Activated CD8-positive, alpha-beta T cell treated with anti-CD3 and anti-CD28 coated beads for 36 hours (primary cell): ENCODE measurements at regions not wholly inside any gene's neighbourhood (a gene's known extent, or its start where the extent isn't known, plus 50 kb on each side); places are given as distances from the start of the nearest gene placed in this dataset.

Source experiments
- ATAC-seq: fragments of 200-7000 bp; cut with Tn5 transposase; one replicate; pipeline ENCODE4 v1.10.0; 2021; ENCODE audit warnings: mild to moderate bottlenecking, moderate library complexity
- CTCF ChIA-PET: fragments of 350-600 bp; sonication (Branson Sonifier 250); formaldehyde crosslinking; loops from one replicate; lab custom pipeline; 2021; ENCODE audit warnings: antibody characterized with exemption; lab: Charles Lee
- POLR2A ChIA-PET: fragments of 350-600 bp; sonication (Branson Sonifier 250); formaldehyde crosslinking; loops from one replicate; lab custom pipeline; 2021; ENCODE audit warnings: antibody characterized with exemption; lab: Charles Lee
- DNase-seq: peaks from one replicate; pipeline ENCODE4 v3.0.0-alpha.2; 2020
- H3K27ac Mint-ChIP-seq: one replicate; pipeline ENCODE4 v1.8.0; 2021; ENCODE audit warnings: mild to moderate bottlenecking, mixed read lengths
- H3K27me3 Mint-ChIP-seq: one replicate; pipeline ENCODE4 v1.8.0; 2021; ENCODE audit warnings: mixed read lengths
- H3K36me3 Mint-ChIP-seq: one replicate; pipeline ENCODE4 v1.8.0; 2021; ENCODE audit warnings: low read depth, mixed read lengths
- H3K4me1 Mint-ChIP-seq: one replicate; pipeline ENCODE4 v1.8.0; 2021; ENCODE audit warnings: low read depth, mixed read lengths
- H3K4me3 Mint-ChIP-seq: one replicate; pipeline ENCODE4 v1.8.0; 2021; ENCODE audit warnings: mild to moderate bottlenecking, moderate library complexity, mixed read lengths
- H3K9me3 Mint-ChIP-seq: one replicate; pipeline ENCODE4 v1.8.0; 2021; ENCODE audit warnings: mixed read lengths
- intact Hi-C: fragments of 100-400 bp; cut with micrococcal nuclease; formaldehyde crosslinking; loops from one replicate; pipeline ENCODE4 v1.10.0; 2022
- TF ChIP-seq, protein P1 (sequence below): fragments of 200-600 bp; IDR thresholded peaks from one replicate; pipeline ENCODE4 v1.8.0; 2022; ENCODE audit warnings: antibody characterized with exemption, mild to moderate bottlenecking

DNA sequence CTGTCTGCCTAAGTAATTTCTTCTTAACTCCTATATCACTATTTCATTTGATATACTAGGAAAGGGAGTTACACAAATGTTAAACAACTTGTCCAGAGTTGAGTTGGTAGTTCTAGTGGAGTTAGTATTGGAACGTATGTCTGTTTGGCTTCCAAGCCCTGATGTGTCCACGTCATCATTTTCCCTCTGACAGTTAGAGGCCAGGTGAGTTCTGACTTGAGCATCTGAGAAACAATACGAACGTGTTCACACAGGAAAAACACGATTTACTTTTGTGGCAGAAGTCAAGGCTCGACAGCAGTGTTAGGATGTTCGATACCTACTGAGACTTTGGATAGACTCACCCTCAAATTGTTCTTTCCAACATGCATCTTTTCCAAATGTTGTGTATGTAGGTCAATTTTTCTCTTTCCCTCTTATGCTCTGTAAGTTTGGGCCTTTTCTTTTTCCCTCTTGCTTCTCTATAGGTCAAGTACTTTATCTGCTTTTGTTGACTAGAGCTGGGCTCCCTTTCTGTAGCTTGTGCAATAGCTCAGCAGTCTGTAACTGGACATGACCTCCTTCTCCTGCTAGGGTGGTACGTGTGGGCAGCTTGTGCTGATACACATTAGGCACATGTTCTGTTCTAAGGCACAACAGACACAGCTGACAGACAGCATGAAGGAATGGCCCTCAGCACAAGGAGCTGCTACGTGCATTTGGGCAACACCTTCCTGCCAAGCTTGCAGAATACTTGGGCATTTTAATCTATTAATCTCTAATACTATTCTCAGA lies 222.9 kb downstream of the PTEN start:
- Mint-ChIP-seq H3K36me3 (no peaks in the 10 kb centered on the region), H3K9me3 (no peaks in the 10 kb centered on the region), H3K27me3 (peaks cover 10% of the 10 kb centered on the region), H3K27ac (no peak overlapping the region), H3K4me3 (no peak overlapping the region), H3K4me1 (peaks cover 22% of the 10 kb centered on the region)
- TF ChIP-seq, protein P1, sequence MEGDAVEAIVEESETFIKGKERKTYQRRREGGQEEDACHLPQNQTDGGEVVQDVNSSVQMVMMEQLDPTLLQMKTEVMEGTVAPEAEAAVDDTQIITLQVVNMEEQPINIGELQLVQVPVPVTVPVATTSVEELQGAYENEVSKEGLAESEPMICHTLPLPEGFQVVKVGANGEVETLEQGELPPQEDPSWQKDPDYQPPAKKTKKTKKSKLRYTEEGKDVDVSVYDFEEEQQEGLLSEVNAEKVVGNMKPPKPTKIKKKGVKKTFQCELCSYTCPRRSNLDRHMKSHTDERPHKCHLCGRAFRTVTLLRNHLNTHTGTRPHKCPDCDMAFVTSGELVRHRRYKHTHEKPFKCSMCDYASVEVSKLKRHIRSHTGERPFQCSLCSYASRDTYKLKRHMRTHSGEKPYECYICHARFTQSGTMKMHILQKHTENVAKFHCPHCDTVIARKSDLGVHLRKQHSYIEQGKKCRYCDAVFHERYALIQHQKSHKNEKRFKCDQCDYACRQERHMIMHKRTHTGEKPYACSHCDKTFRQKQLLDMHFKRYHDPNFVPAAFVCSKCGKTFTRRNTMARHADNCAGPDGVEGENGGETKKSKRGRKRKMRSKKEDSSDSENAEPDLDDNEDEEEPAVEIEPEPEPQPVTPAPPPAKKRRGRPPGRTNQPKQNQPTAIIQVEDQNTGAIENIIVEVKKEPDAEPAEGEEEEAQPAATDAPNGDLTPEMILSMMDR: no peak
- no peak for DNase-seq
- CTCF ChIA-PET: no interaction called here
- intact Hi-C loops: no loop called here
- no peak for ATAC-seq
- POLR2A ChIA-PET: interaction anchor here (0.6 to 0.7 kb wide), 2 partner anchors 21 to 232 kb away, joined by 3 read pairs; no protein-coding TSS in a partner anchor

DNA sequence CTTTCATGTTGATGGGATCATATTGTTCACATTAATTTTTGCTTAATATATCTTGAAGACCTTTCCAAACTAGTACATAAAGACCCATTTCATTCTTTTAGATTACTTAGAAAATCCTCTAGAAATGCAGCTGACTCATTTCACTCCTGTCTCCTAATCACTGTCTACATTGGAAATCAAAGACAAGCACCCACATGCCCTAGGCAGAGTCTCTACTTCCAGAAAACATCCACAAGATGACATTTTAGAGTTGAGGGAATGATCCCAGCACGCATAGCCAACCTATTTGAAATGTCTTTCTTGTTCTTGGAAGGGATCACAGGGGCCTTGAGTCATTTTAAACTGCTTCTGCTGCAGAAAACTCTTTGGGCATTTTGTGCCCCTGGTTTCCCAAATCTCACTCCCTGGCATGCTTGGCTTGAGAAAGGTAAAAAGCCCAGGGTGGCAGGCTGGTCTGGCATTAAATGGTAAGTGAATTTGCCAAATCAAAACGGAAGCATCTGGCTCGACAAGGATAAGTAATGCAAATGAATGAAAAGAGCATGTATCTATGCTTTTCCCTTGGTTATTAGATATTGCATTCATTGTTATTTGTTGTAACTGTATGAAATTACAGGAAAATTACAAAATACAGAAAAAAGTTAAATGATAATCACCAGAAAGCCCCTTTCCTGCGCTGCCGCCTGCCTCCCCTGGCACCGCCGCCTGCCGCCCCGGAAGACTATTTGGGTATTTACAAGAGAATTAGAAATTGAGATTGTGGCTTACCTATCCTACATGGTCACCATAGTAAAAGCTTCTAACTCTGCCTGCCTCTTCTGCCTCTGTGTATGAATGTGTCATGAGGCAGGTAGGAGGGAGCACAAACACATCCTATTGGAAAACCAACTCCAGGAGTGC lies 225.3 kb downstream of the PTEN start:
- ChIA-PET CTCF (no interaction called here), POLR2A (no interaction called here)
- peaks cover 36% of the 10 kb centered on the region for H3K4me1 Mint-ChIP-seq
- ATAC-seq (no peak), DNase-seq (no peak)
- no peaks in the 10 kb centered on the region for H3K36me3 Mint-ChIP-seq
- H3K4me3 Mint-ChIP-seq: no peak overlapping the region
- TF ChIP-seq, protein P1: no peak
- H3K27ac Mint-ChIP-seq: no peak overlapping the region
- no peaks in the 10 kb centered on the region for H3K9me3 Mint-ChIP-seq
- intact Hi-C loops: no loop called here
- peaks cover 10% of the 10 kb centered on the region for H3K27me3 Mint-ChIP-seq

DNA sequence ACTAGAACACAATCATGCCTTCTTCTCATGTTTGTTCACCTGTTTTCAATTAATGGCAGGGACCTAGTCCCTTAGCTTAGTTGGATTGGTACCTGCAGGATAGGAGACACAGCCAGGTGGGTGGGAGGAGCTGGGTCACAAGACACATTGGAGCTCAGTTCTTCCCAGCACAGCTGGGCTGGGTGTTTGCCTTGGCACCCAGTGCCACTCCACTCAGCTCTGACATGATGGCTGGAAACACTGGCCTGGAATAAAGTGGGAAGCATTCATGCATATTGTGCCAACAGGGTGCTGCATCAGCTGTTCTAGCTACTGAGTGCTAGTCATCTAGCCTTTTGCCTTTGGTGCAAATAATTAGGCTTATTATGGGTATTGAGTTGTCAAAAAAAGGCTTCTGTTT lies 226.1 kb downstream of the PTEN start:
- ChIA-PET POLR2A (no interaction called here), CTCF (no interaction called here)
- Mint-ChIP-seq H3K9me3 (no peaks in the 10 kb centered on the region), H3K4me3 (no peak overlapping the region), H3K4me1 (peaks cover 36% of the 10 kb centered on the region), H3K27ac (no peak overlapping the region), H3K36me3 (no peaks in the 10 kb centered on the region), H3K27me3 (peaks cover 13% of the 10 kb centered on the region)
- no peak for DNase-seq
- ATAC-seq: no peak
- TF ChIP-seq, protein P1: no peak
- intact Hi-C loops: no loop called here

DNA sequence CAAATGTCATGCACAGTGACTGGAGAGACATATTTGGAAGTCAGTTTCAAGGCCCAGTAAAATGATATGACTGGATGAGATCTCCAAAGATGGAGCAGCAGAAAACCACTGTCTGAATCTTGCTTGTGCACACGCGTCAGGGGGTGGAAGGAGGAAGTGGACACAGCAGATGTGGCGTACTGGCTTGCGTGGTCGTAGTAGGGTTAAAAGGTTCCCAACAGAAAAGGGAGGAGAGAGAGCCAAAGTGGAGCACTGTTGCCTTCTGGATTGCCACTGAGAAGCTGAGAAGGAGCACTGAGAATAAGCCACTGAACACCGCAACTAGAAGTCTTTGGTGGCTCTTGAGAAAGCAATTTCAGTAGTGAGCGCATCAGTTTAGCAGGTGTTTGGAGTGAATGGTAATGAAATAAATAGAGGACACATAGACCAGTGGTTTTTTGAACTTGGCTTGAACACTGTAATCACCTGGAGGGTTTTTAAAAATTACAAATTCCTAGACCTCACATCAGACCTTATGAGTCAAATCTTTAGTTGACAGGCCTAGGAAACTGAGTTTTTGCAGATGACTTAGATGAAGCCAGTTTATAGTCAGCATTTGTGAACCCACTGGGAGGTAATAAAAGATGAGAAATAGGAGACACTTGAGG lies 227.3 kb downstream of the PTEN start:
- ChIA-PET POLR2A (interaction anchor here (0.8 to 2.9 kb wide), 13 partner anchors 9 to 327 kb away, joined by 3 to 19 read pairs (median 4); partner anchors contain the start of genes ATAD1, KLLN and PTEN), CTCF (interaction anchor here (0.6 to 2.1 kb wide), 11 partner anchors 22 to 302 kb away, joined by 3 to 12 read pairs (median 5); no protein-coding TSS in a partner anchor)
- intact Hi-C loops: loop anchor here (1.0 to 2.0 kb wide), 3 partner anchors 26 to 228 kb away; no protein-coding TSS in a partner anchor
- Mint-ChIP-seq H3K27ac (no peak overlapping the region), H3K4me3 (no peak overlapping the region), H3K27me3 (peaks cover 16% of the 10 kb centered on the region), H3K36me3 (no peaks in the 10 kb centered on the region), H3K4me1 (peaks cover 36% of the 10 kb centered on the region), H3K9me3 (no peaks in the 10 kb centered on the region)
- ATAC-seq: no peak
- no peak for DNase-seq
- TF ChIP-seq, protein P1: no peak
